ENCODE measurements at regions not wholly inside any gene's neighbourhood (a gene's known extent, or its start where the extent isn't known, plus 50 kb on each side); places are given as distances from the start of the nearest gene placed in this dataset.

- TF ChIP-seq CTCF (IDR thresholded peaks at IDR 0.05; ENCODE audit: control extremely low read depth in 1 of 3, insufficient read depth in 1 of 3, low read depth in 1 of 3, low read length in 3 of 3): no peak
- no peak for TF ChIP-seq NRF1 (IDR thresholded peaks at IDR 0.05; ENCODE audit: low read depth, low read length)
- TF ChIP-seq CHD1 (IDR thresholded peaks at IDR 0.05; ENCODE audit: low read depth, low read length): no peak
- no peak for TF ChIP-seq EP300 (IDR thresholded peaks at IDR 0.05; ENCODE audit: borderline replicate concordance in 1 of 2, low read depth in 2 of 2, low read length in 2 of 2)
- no peak for TF ChIP-seq YY1 (IDR thresholded peaks at IDR 0.05; ENCODE audit: low read depth, low read length)
- no peak for TF ChIP-seq EZH2 (IDR thresholded peaks at IDR 0.05; ENCODE audit: low read depth, low read length, severe bottlenecking)
- no peak for TF ChIP-seq CBX5 (IDR thresholded peaks at IDR 0.05; ENCODE audit: low read depth, low read length)
- TF ChIP-seq CEBPB (IDR thresholded peaks at IDR 0.05; ENCODE audit: low read depth, low read length): no peak
- TF ChIP-seq SIN3A (conservative IDR thresholded peaks at IDR 0.05 in 1 of 2, IDR thresholded peaks at IDR 0.05 in 1 of 2; ENCODE audit: low read depth in 1 of 2, low read length in 2 of 2): no peak
- TF ChIP-seq CREB1 (IDR thresholded peaks at IDR 0.05): no peak
- no peak for TF ChIP-seq BACH1 (IDR thresholded peaks at IDR 0.05; ENCODE audit: low read length)
- TF ChIP-seq TAF7 (optimal IDR thresholded peaks at IDR 0.05; ENCODE audit: borderline replicate concordance, low read depth, low read length): no peak
Measured at GRCh38 chr4:187883836-187884475, 111.6 kb upstream of the ZFP42 start.

Data from H1 (cell line).